ENCODE measurements at regions not wholly inside any gene's neighbourhood (a gene's known extent, or its start where the extent isn't known, plus 50 kb on each side); places are given as distances from the start of the nearest gene placed in this dataset.

GRCh38 chr20:43804781-43805180, 78.0 kb upstream of the GTSF1L start:
- H3K79me1 ChIP-seq (ENCODE audit: low read depth in 1 of 2, low read length in 2 of 2) = no peaks in the 10 kb centered on the region
- no peak for TF ChIP-seq RAD21 (IDR thresholded peaks at IDR 0.05; ENCODE audit: low read length)
- TF ChIP-seq CHD1 (IDR thresholded peaks at IDR 0.05; ENCODE audit: low read depth, low read length) = no peak
- no peak for TF ChIP-seq USF2 (IDR thresholded peaks at IDR 0.05; ENCODE audit: low read depth, low read length)
- no peak for TF ChIP-seq FOS (IDR thresholded peaks at IDR 0.05; ENCODE audit: low read depth, low read length)
- no peak for TF ChIP-seq MAZ (IDR thresholded peaks at IDR 0.05; ENCODE audit: borderline replicate concordance, low read depth, low read length)
- TF ChIP-seq BHLHE40 (IDR thresholded peaks at IDR 0.05; ENCODE audit: low read depth, low read length) = no peak
- TF ChIP-seq RFX5 (IDR thresholded peaks at IDR 0.05; ENCODE audit: low read depth, low read length) = no peak
- no peak for TF ChIP-seq NFE2L2 (IDR thresholded peaks at IDR 0.05; ENCODE audit: low read depth, low read length)
- TF ChIP-seq MAFK (IDR thresholded peaks at IDR 0.05; ENCODE audit: low read depth, low read length) = no peak
- no peak for TF ChIP-seq SMC3 (IDR thresholded peaks at IDR 0.05; ENCODE audit: low read depth, low read length)
- TF ChIP-seq RCOR1 (IDR thresholded peaks at IDR 0.05; ENCODE audit: insufficient replicate concordance, low read length) = no peak
- no peak for TF ChIP-seq CTCF (conservative IDR thresholded peaks at IDR 0.05; ENCODE audit: low read depth, low read length)
- no peak for TF ChIP-seq ELK1 (IDR thresholded peaks at IDR 0.05; ENCODE audit: borderline replicate concordance, low read depth, low read length)
- H4K5ac ChIP-seq (ENCODE audit: low read depth, low read length) = no peak overlapping the region
- H4K8ac ChIP-seq (ENCODE audit: low read depth in 2 of 2, low read length in 2 of 2) = no peak overlapping the region
- dilution Hi-C loops (cut with HindIII; ENCODE audit: low sequenced_read_pairs, unreplicated experiment) (no loop called here), intact Hi-C loops (cut with micrococcal nuclease) (no loop called here), in situ Hi-C loops (cut with MboI; ENCODE audit: low sequenced_read_pairs) (no loop called here)
- BruUV-seq (replicated peaks) = no TSS peak
- ChIA-PET CTCF (interaction anchor here (0.6 kb wide), 1 partner anchor 95 kb away, joined by 4 read pairs; no protein-coding TSS in a partner anchor), POLR2A (ENCODE audit: unreplicated experiment) (no interaction called here)
- H3K4me3 ChIP-seq (ENCODE audit: insufficient read depth, low read depth, low read length) = no peak overlapping the region
- H3K14ac ChIP-seq (replicated peaks; ENCODE audit: low read depth, low read length) = no peak overlapping the region
- no peak overlapping the region for H4K91ac ChIP-seq (ENCODE audit: insufficient read depth, low read depth, low read length)
- no peak overlapping the region for H2BK20ac ChIP-seq (ENCODE audit: low read depth, low read length)
- H3K9ac ChIP-seq (ENCODE audit: low read depth, low read length) = no peak overlapping the region
- no peaks in the 10 kb centered on the region for H3K4me1 ChIP-seq (ENCODE audit: control insufficient read depth, insufficient read depth, low read length)
- peaks cover 5% of the 10 kb centered on the region; the same call in 1 of the 2 replicates for H3K9me1 ChIP-seq (ENCODE audit: insufficient read depth, low read length)
- H2BK120ac ChIP-seq (ENCODE audit: low read depth, low read length) = no peak overlapping the region
- no peak overlapping the region for H2AFZ ChIP-seq (replicated peaks; ENCODE audit: low read length, poor library complexity)
- DNase-seq = no peak
- H3K23ac ChIP-seq (ENCODE audit: low read depth, low read length) = no peak overlapping the region
- peaks cover 7% of the 10 kb centered on the region for H3K9me3 ChIP-seq (ENCODE audit: control insufficient read depth, insufficient read depth, low read length)
- no peak overlapping the region for H3K27ac ChIP-seq (ENCODE audit: insufficient read depth, low read length)
- no peaks in the 10 kb centered on the region for H3K36me3 ChIP-seq (ENCODE audit: control insufficient read depth, insufficient read depth, low read length)
- no CpG with 5 or more reads among the region's 5 CpGs for WGBS, 2 experiments (ENCODE audit: extremely low coverage in 2 of 2, insufficient read length in 1 of 2)
- H4K20me1 ChIP-seq (ENCODE audit: insufficient read depth, low read length) = no peaks in the 10 kb centered on the region
- H2AK5ac ChIP-seq (ENCODE audit: low read depth, low read length) = no peak overlapping the region
- no peak overlapping the region for H2AK9ac ChIP-seq (replicated peaks; ENCODE audit: low read depth, low read length, poor library complexity)
- no peak overlapping the region for H3K4me2 ChIP-seq (ENCODE audit: low read depth, low read length)
- no peak for ATAC-seq (ENCODE audit: low read depth)
- no peak overlapping the region for H3K18ac ChIP-seq (ENCODE audit: low read depth, low read length)
- H2BK5ac ChIP-seq (ENCODE audit: low read depth, low read length, poor library complexity, severe bottlenecking) = no peak overlapping the region
- H3K4ac ChIP-seq (ENCODE audit: low read depth, low read length) = no peak overlapping the region
- no peak overlapping the region for H3K56ac ChIP-seq (ENCODE audit: extremely low read depth, insufficient read depth, low read length)
- no peaks in the 10 kb centered on the region for H3K27me3 ChIP-seq (ENCODE audit: control insufficient read depth, insufficient read depth, low read length)
- H2BK15ac ChIP-seq (ENCODE audit: low read depth, low read length) = no peak overlapping the region
